GM12873 (cell line): ENCODE measurements at regions not wholly inside any gene's neighbourhood (a gene's known extent, or its start where the extent isn't known, plus 50 kb on each side); places are given as distances from the start of the nearest gene placed in this dataset.

Source experiments
- CTCF ChIP-seq: IDR thresholded peaks from 2 replicates; pipeline ENCODE4 v1.5.1; 2012; ENCODE audit warnings: low read depth, mild to moderate bottlenecking, moderate library complexity, low read length, control low read depth; ENCODE audit not compliant: insufficient read depth; ENCODE audit errors: missing control alignments

- TF ChIP-seq CTCF, result no peak
Measured at GRCh38 chr15:62901909-62902546, 140.5 kb upstream of the TPM1 start.

- TF ChIP-seq CTCF, result no peak
Measured at GRCh38 chr15:62902821-62903220, 139.7 kb upstream of the TPM1 start.

- TF ChIP-seq CTCF, result no peak
Measured at GRCh38 chr15:62903437-62903836, 139.1 kb upstream of the TPM1 start.

- no peak for TF ChIP-seq CTCF
Measured at GRCh38 chr15:62904041-62904910, 138.3 kb upstream of the TPM1 start.

- no peak for TF ChIP-seq CTCF
Measured at GRCh38 chr15:62906627-62907026, 135.9 kb upstream of the TPM1 start.

- no peak for TF ChIP-seq CTCF
Measured at GRCh38 chr15:62907275-62907674, 135.3 kb upstream of the TPM1 start.

- TF ChIP-seq CTCF, result no peak
Measured at GRCh38 chr15:62909257-62909656, 133.3 kb upstream of the TPM1 start.
